HG02759 (cell line): ENCODE measurements at regions not wholly inside any gene's neighbourhood (a gene's known extent, or its start where the extent isn't known, plus 50 kb on each side); places are given as distances from the start of the nearest gene placed in this dataset.

Experiments
- ATAC-seq: cut with Tn5 transposase; IDR thresholded peaks from one replicate; pipeline ENCODE4 v1.9.1; 2021; ENCODE audit warnings: mild to moderate bottlenecking, moderate library complexity; ENCODE audit not compliant: unreplicated experiment

DNA sequence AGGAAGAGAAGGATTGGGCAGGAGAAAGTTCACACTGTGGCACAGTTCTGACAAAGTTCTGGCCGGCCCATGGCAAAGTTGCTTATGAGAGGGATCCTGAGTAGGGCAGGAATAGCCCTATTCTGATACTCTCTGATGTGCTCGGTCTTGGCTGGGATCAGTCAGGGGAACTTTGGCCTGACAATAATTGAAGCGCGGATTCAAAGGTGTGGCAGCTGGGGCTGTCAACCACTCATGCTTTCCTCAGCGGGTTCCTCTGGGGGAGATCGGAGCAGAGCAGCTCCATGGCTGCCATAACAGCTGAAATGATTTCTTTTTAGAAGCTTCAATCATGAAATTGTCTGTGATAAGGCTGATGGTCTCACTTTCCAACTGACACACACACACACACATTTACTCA lies 714.1 kb downstream of the DHX35 start:
- no peak for ATAC-seq

DNA sequence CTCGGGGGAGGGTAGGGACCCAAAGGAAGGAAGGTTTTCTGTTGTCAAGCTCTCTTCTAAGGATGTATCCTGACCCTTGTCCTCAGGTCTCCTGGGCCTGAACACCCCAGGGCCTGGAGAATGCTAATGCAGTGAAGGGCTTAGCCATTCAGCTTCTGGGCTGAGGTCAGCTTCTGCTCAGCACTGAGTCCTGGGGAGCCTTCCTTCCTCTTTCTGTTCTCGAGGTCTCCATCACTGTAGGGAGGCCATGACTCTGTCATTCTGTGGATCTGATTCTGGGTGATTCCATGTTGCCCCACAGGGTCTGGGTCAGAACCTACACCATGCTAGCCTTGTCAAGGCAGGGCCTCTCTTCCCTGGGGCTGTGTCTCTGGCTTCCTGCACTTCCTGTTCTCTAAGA lies 712.7 kb downstream of the DHX35 start:
- no peak for ATAC-seq

DNA sequence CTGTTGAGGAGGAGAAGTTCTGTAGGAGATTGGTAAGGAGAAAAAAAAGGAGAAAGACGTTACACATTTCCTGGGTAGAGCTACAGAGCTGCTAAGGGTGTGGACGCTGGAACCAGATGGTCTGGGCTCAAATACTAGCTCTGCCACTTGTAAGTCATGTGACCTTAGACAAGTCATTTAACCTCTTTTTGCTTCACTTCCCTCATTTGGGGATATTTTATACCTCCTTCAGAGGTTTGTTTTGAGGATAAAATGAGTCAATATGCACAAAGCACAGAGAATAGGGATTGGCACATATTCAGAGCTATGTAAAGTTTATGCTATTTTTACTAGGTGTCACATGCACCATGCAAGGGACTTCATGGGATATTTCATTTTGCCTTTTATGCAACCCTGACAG lies 708.8 kb downstream of the DHX35 start:
- ATAC-seq, result peak; percentile 43

DNA sequence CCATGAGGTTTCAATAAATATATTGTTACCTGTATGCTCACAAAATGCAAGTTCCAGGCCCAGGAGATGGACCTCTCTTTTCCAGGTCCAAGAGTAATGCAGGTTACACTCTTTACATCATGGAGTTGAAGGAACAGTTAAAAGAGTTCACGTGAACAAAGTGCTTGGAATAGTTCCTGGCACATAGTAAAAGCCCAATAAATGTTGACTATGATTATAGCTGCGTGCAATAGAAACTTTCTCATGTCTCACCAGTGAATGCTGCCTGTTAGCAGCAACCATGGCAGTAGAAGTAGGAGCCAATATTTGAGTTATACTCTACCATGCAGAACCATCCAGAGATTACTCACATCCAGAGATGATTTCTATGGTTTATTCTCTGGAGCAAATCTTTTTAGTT lies 707.5 kb downstream of the DHX35 start:
- no peak for ATAC-seq

DNA sequence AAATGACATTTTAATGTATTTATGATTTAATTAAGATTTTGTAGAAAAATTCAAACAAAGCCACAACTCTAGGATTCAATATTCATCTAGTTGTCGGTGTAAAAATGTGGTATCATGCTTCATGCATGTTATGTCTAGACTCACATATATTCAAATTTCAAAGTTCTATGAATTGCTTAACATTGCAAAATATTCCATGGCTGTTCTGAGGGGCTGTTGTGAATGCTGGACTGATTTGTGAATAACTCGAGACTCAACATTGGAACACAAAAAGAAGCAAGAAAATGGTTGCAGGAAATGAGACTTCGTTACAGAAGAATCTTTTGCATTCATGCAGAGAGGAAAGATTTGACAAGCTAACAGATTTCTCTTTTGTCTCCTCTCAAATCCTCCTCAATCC lies 705.9 kb downstream of the DHX35 start:
- ATAC-seq, result no peak

DNA sequence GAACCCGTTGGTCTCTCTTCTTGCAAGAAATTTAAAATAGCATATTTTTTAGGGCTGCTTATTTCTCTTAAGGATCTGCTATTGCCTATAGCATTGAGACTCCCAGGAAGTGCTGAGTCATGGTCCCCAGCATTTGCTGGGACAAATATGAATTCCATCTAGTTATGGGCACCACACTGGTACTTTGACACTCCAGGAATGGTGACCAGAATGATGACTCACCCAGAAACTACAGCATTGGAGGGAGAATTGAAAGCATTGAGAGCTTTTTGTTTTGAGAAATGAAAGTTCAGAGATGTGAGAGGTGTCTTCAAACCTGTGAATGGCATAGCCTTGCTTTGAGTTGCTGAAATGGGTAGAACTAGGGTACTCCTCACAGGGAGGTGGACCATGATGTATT lies 699.7 kb downstream of the DHX35 start:
- ATAC-seq, result no peak

DNA sequence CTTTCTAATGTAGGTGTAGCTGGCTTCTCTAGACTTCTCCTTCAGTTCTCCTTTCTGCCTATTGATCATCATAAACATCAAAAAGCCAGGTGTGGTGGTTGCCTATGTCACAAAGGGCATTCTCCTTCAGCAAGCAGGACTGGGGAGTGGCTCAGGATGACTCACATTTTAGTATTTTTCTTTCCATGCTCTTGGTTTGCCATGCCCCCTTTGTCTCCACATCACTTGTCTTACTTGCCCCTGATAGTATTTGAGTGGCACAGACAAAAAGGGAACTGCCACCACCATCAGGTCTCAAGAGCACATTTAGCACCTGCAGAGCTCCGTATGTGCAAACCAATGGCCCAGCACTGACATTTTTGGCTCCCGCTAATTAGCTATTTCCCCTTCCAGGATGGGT lies 698.8 kb downstream of the DHX35 start:
- ATAC-seq, result no peak

DNA sequence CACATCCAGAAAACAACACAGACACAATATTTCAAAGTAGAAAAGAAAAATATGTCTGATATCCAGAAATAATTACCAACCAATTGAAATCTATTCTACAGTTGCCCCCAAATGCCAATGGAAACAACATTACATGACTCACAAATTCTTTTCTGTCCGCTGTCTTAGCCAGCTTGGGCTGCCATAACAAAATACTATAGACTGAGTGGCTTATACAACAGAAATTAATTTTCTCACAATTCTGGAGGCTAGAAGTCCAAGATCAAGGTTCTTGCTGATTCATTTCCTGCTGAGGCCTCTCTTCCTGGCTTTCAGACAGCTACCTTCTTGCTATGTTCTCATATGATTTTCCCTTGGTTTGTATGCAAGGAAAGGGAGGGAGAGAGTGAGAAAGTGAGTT lies 698.1 kb downstream of the DHX35 start:
- no peak for ATAC-seq

DNA sequence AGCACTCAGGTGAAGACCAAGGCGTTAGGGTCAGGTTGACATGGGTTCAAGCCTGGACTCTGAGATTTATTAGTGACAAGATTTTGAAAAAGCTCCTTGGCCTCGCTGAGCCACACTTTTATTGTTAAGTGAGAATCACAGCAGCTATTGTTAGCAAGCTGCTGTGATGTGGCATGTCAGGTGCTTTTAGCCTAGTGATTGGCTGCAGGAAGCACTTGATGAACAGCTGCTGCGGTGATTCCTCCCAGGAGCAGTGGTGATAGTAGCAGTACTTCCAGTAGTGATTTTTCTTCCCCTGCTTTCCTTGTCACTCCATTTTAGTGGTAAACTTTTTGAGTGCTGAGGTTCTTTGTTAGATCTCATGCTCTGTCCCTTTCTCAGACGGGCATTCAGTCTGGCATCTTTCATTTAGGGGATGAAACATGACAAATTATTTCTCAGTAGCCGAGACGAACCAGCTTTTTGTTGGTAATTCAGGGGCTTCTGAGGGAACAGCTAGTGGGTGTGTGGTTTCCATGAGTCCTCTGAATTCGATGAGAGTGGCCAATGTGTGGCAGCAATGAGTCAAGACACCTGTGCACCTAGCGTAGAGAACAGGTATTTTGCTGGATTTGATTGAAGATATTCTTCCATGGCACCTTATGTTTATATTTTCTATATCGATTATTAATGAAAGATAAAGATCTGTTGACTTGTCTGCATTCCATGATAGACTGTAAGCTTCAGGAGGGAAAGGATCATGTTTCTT lies 696.7 kb downstream of the DHX35 start:
- ATAC-seq, result no peak

DNA sequence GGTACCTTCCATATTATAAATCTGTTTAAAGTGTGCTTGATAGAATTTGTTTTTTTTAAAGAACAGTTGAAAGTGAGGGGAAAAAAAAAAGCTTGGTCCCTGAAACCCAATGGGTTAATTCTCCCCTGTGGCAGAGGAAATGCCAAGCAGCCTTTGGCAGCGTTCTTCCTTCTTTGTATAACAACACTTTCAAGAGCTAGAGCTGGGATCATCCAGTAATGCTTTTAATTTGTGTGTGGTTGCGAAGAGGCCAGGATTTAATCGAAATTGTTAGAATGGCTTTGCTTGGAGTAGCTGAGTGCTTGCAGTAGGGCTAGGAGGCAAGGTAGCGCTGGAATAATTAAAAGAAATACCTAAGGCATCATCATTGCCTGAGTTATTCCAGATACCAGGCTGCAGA lies 692.0 kb downstream of the DHX35 start:
- ATAC-seq, result no peak

DNA sequence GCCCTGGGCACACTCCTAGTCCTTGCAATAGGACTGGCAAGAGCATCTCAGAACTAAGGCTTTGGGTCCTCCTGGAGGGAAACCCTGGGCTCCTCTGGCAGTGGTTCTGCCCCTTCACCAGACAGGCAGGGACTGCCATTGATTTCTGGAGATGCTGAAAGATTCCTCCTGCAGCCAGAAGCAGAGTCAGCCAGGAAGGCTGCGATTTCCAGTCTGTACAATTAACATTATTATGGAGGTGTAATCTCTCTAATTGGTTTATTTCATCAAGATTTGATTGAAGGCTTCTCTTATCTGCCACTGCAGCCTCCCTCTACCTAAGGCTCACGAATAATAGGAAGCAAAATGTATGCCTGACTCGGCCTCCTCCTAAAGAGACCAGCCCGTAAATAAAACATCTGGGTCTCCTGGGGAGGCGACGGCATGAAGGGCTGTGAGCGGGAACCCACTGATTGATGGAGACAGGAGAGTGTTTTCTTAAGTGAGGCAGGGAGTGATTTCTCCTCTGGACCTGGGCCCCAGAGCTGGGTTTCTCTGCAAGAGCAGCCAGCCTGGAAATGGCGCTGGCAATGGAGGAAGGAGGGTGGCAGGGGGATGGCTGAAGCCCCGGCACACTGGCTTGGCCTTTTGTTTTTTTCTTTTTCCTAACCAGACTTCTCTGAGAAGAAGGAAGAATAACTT lies 689.6 kb downstream of the DHX35 start:
- no peak for ATAC-seq

DNA sequence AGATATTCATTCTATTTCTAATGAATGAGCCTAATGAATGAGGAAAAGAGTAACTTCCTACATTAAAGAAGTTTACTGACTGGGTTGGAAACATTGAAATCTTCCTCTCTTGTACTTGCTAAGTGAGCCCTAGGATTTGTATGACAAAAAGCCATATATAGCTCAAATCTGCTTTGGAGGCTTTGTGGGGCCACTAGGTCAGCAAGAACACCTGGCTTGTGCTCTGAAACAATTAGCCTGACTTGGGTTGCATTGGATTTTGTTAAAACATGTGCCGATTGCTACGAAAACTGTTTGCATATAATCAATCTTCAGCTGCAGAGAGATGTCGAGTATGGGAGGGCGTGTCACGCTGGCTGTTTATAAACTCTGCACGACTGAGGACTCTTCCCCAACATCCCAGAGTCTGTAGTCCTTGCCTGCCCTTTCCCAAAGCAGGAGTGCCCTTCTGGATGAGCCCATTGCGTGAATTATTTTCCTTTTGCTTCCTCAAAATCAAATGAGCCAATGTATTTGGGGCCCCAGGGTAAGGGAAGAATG lies 684.8 kb downstream of the DHX35 start:
- ATAC-seq, result no peak

DNA sequence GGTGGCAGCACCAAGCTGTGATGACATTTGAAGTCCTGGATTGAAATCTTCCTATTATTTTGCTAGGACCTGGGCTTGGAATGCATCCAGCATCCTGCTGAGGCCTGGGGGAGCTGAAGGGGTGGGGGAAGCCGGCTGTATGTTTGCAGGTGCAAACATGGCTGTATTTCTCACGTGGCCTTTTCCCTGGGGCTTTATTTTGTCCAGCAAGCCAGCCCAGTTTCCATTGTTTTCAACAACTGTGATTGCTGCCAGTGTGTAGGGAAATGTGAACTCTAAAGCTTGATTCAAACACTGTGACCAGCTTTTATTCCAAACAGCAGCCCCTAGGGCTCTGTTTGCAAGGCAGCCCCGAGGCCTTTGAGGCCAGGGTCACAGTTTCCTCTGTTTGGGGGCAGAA lies 683.0 kb downstream of the DHX35 start:
- no peak for ATAC-seq

DNA sequence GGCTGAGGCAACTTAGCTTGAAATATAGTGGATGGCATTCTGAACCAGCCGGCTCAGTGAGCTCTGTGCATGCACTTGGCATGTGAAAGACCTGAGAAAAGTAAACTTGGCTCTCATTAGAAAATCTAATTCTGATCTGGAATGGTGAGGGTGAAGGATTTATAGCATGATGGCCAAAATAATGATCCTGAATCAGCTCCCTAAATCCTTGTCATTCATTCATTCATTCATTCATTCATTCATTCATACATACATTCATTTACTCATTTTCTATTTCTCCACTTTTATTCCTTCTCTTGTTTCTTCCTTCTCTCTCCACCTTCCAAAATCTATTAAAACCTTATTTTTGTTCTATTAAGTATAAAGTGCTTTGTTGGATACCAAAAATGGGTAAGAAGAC lies 681.1 kb downstream of the DHX35 start:
- ATAC-seq, result no peak

DNA sequence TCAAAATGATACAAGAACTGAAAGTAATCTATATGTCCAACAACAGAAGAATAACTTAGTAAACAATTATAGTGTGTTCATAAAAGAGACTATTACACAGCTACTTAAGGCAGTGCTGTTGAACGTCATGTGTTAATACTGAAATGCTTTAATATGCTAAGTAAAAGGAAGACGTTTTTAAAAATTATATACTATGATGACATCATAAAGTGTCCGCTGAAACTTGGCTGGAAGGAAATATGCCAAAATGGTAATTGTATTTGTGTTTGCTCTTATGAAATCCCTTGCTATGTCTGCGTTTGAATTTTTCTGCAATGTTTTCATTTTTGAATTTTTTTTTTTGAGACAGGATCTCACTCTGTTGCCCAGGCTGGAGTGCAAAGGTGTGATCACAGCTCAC lies 679.3 kb downstream of the DHX35 start:
- no peak for ATAC-seq

DNA sequence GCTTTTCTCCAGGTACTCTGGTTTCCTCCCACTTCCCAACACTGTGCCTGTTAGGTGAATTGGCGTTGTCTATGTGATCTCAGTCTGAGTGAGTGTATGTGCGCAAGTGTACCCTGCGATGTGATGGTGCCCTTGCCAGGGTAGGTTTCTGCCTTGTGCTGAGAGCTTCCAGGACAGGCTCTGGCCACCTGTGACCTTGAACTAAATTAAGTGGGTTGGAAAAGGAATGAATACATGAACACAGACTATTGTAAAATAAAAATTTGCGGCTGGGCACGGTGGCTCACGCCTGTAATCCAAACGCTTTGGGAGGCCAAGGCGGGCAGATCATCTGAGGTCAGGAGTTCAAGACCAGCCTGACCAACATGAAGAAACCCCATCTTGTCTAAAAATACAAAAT lies 678.0 kb downstream of the DHX35 start:
- ATAC-seq, result no peak

DNA sequence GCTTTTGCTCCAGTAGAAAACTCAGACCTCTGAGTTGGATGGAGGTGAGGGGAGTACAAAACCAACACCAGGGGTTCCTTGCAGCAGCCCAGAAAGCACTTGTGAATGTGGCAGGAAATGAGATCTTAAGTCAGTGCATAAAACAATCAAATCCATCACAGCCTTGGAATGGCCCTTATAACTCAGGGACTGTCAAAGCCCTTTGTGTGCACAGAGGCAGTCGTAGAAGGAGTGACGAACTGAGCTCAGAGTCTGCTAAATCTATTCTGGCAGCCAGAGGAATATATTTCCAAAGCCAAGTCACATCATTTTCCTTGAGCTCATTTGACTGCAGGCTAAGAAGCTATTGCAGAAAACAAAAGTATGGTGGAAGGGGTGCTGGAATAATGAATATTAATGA lies 676.6 kb downstream of the DHX35 start:
- ATAC-seq, result no peak

DNA sequence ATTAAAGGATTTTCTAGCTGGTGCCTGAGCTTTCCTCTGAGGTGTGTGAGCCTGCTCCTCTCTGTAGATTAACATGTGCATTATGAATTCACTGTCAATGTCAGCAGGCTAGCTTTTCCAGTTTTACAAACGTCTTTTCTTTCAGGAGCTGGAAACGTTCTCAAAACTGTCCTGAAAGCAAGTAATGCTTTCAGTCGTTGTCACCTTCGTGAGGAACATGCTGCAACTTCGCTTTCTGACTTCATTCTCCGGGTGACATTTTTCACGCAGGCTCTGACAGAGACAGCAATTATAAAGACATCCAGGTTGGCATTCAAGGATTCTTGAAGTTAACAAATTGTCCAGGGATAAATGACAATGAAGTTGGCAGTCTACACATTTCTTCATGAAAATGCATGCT lies 671.5 kb downstream of the DHX35 start:
- ATAC-seq, result no peak

DNA sequence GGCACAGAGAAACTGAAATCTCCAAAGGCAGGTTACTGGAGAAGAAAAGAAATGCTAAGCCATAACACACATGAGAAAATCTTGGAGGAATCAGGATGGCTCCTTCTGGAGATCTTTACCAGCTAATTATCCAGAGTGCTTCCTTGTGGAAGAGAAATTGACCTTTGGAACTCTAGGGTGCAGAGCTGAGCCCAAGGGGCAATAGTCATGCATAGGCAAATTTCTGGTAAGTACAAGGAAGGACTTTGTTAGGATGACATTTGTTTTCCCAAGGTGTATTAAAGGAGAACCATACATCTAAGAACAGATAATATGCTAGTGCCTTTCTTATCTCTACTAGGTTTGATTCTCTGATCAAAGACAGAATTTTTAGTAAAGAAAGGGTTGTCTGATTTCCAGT lies 670.6 kb downstream of the DHX35 start:
- no peak for ATAC-seq

DNA sequence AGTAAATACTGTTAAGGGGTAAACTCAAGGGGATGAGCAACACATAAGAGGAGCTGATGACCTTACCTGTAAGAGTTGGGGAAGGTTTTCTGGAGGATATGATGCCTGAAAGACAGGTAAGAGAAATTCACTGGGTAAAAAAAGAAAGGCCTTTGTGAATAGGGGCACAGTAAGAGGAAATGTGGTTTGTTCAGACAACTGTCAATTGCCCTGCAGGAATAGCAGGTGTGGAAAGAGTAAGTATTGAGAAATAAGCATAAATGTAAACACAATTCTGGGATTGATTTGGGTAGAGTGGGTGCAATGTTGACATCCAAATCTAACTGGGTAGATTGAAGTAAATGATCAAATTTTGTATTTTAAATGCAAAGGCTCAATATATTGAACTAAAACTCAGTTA lies 670.0 kb downstream of the DHX35 start:
- ATAC-seq, result no peak

DNA sequence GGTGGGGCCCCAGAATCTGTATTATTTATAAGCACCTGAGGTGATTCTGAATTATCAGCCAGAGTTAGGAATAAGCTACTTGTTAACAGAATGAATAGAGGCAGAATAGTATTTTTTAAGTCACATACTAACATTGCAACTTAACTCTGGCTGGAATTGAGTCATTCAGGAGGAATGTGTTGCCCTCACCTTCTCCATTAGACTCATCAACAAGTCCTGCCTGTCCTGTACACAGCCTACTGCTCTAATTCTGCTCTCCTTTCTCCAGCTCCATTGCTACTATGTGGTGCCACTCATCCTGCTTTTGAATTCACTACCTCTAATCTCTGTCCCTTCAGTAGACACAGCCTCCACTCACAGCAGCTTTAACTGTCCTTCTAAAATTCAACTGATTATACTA lies 669.4 kb downstream of the DHX35 start:
- ATAC-seq, result no peak

DNA sequence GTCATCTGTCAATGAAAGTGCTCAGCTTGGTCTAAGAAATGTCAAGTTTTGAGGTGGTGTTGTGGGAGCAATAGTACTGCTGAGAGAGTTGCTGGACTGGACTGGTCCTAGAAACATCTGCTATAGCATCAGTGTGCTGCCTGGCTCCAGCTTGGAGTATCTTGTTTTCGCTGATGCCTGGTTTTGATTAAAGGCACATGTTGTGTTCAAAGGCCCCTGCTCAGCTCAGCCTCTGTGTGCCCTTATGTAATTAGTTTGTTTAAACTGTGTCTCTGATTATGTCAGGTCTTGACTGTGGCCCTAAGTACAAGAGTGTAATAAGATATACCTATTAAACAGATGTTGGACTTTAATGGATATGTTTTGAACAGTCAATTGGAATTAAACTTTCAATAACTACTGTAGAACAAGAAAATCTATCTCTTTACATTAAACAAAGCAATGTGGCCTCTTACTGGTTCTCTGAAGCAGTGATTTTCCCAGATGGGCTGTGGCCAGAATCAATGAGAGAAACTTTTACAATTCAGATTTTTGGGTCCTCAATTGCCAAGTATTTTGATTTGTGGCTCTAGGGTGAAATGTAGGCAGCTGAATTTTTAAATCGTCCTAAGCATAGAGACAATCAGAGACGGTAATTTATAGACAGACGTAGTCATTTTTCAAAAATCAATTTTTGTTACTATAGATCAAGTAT lies 668.2 kb downstream of the DHX35 start:
- ATAC-seq, result no peak
